GM23338 (cell line): ENCODE measurements at regions not wholly inside any gene's neighbourhood (a gene's known extent, or its start where the extent isn't known, plus 50 kb on each side); places are given as distances from the start of the nearest gene placed in this dataset.

ENCODE experiments used
- ATAC-seq: fragments of 200-7000 bp; cut with Tn5 transposase; 3 replicates; pipeline ENCODE4 v1.9.1; 2020
- DNase-seq: peaks from one replicate; pipeline ENCODE4 v3.0.0-alpha.2; 2015; ENCODE audit warnings: low spot score
- H2AFZ ChIP-seq: fragments of 200-600 bp; sonication (generic); 2 replicates; pipeline ENCODE4 v1.8.0; 2016; ENCODE audit warnings: antibody characterized with exemption, mild to moderate bottlenecking, moderate library complexity
- H3F3A ChIP-seq: fragments of 200-600 bp; sonication (generic); replicated peaks from 2 replicates; pipeline ENCODE4 v1.8.0; 2017; ENCODE audit warnings: antibody characterized with exemption, mixed run types, low read depth
- H3K27ac ChIP-seq: fragments of 200-600 bp; sonication (generic); 2 replicates; pipeline ENCODE4 v1.6.1; 2016; ENCODE audit warnings: low read depth
- H3K27me3 ChIP-seq: fragments of 200-600 bp; sonication (generic); 2 replicates; pipeline ENCODE4 v1.8.0; 2016; ENCODE audit warnings: mild to moderate bottlenecking, mixed run types, moderate library complexity; ENCODE audit not compliant: insufficient read depth
- H3K36me3 ChIP-seq: fragments of 200-600 bp; sonication (generic); 2 replicates; pipeline ENCODE4 v1.8.0; 2016; ENCODE audit warnings: mild to moderate bottlenecking; ENCODE audit not compliant: insufficient read depth
- H3K4me1 ChIP-seq: fragments of 200-600 bp; sonication (generic); 2 replicates; pipeline ENCODE4 v1.8.0; 2016; ENCODE audit warnings: mild to moderate bottlenecking, moderate library complexity; ENCODE audit not compliant: insufficient read depth
- H3K4me2 ChIP-seq: fragments of 200-600 bp; sonication (generic); 2 replicates; pipeline ENCODE4 v1.7.1; 2017; ENCODE audit warnings: mixed run types
- H3K4me3 ChIP-seq: fragments of 200-600 bp; sonication (generic); 2 replicates; pipeline ENCODE4 v1.6.1; 2016; ENCODE audit warnings: mixed run types
- H3K79me2 ChIP-seq: fragments of 200-600 bp; sonication (generic); replicated peaks from 2 replicates; pipeline ENCODE4 v1.8.0; 2017; ENCODE audit warnings: mild to moderate bottlenecking; ENCODE audit not compliant: insufficient read depth
- H3K9me2 ChIP-seq: fragments of 200-600 bp; sonication (generic); 2 replicates; pipeline ENCODE4 v1.8.0; 2017; ENCODE audit not compliant: insufficient read depth
- H4K20me1 ChIP-seq: fragments of 200-600 bp; sonication (generic); replicated peaks from 2 replicates; pipeline ENCODE4 v1.8.0; 2017; ENCODE audit warnings: mild to moderate bottlenecking; ENCODE audit not compliant: insufficient read depth
- H3K27ac Mint-ChIP-seq: 2 replicates; pipeline ENCODE4 v1.8.0; 2020; ENCODE audit warnings: inconsistent platforms, mild to moderate bottlenecking, moderate library complexity, mixed read lengths
- H3K27me3 Mint-ChIP-seq: 3 replicates; pipeline ENCODE4 v1.8.0; 2022; ENCODE audit warnings: low read depth, mild to moderate bottlenecking, moderate library complexity, mixed read lengths, inconsistent platforms; ENCODE audit not compliant: insufficient read depth, poor library complexity
- H3K36me3 Mint-ChIP-seq: 3 replicates; pipeline ENCODE4 v1.8.0; 2021; ENCODE audit warnings: low read depth, mild to moderate bottlenecking, inconsistent platforms, moderate library complexity, mixed read lengths
- H3K4me1 Mint-ChIP-seq: 3 replicates; pipeline ENCODE4 v1.8.0; 2020; ENCODE audit warnings: mild to moderate bottlenecking, inconsistent platforms, mixed read lengths
- H3K4me3 Mint-ChIP-seq: 3 replicates; pipeline ENCODE4 v1.8.0; 2021; ENCODE audit warnings: moderate library complexity, mild to moderate bottlenecking, inconsistent platforms, mixed read lengths
- H3K9me3 Mint-ChIP-seq: 3 replicates; pipeline ENCODE4 v1.8.0; 2020; ENCODE audit warnings: moderate library complexity, mild to moderate bottlenecking, inconsistent platforms, mixed read lengths
- CTCF ChIP-seq, 2 experiments: fragments of 200-600 bp in 1 of 2; sonication (generic) in 1 of 2; conservative IDR thresholded peaks; 2 replicates each; pipeline versions ENCODE4 v1.5.1 to v1.6.1; 2016 to 2017; ENCODE audit warnings: antibody characterized with exemption in 2 of 2, low read depth in 2 of 2, mild to moderate bottlenecking in 2 of 2, moderate library complexity in 1 of 2
- ETS1 ChIP-seq: IDR thresholded peaks from 2 replicates; pipeline ENCODE4 v1.6.1; 2016; ENCODE audit warnings: antibody characterized with exemption
- EZH2 ChIP-seq: fragments of 200-600 bp; sonication (generic); IDR thresholded peaks from one replicate; pipeline ENCODE4 v1.8.0; 2017; ENCODE audit warnings: antibody characterized with exemption, mild to moderate bottlenecking, low read depth; ENCODE audit not compliant: unreplicated experiment
- JUNB ChIP-seq: IDR thresholded peaks from one replicate; pipeline ENCODE4 v1.6.1; 2016; ENCODE audit warnings: antibody characterized with exemption; ENCODE audit not compliant: unreplicated experiment
- ZNF114 ChIP-seq: fragments of 250-450 bp; sonication (Bioruptor Pico); IDR thresholded peaks from 2 replicates; pipeline ENCODE4 v1.5.0; 2020; ENCODE audit warnings: mild to moderate bottlenecking, moderate library complexity
- ZNF331 ChIP-seq: fragments of 250-450 bp; sonication (Bioruptor Pico); IDR thresholded peaks from 2 replicates; pipeline ENCODE4 v1.5.0; 2020; ENCODE audit warnings: low read depth, mild to moderate bottlenecking, moderate library complexity
- TF ChIP-seq, protein P1 (sequence below): fragments of 250-450 bp; sonication (Bioruptor Pico); IDR thresholded peaks from 2 replicates; pipeline ENCODE4 v1.5.0; 2020; ENCODE audit warnings: mild to moderate bottlenecking, moderate library complexity
- TF ChIP-seq, protein P2 (sequence below): IDR thresholded peaks from one replicate; pipeline ENCODE4 v1.6.1; 2018; ENCODE audit warnings: antibody characterized with exemption; ENCODE audit not compliant: unreplicated experiment

DNA sequence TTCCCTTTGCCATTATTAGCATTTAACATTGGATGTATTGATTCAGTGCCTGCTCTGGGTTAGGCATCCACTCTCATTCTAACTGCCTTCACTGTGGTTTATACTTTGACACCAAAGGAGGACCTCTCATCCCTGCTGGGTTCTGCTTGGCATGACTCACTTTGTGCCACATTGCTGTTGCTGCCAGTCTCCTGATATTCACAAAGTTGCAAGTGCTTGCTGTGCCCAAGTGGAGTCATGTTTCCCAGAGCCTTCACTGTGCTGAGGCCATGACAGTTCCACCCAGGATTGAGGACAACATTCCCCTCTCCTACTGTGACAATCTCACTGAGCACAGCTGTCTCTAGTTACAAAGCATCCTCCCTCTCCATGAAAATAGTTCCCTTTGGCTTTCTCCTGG is 519.9 kb upstream of the USP24 start:
- Histone ChIP-seq H3K27ac (no peak overlapping the region), H2AFZ (no peak overlapping the region), H3K36me3 (no peaks in the 10 kb centered on the region), H3F3A (no peaks in the 10 kb centered on the region), H3K79me2 (no peaks in the 10 kb centered on the region), H3K4me3 (no peak overlapping the region), H3K4me2 (no peak overlapping the region), H4K20me1 (no peaks in the 10 kb centered on the region), H3K9me2 (0 out of 2 replicates have a peak, but pooled peaks cover 5% of the 10 kb centered on the region), H3K27me3 (no peaks in the 10 kb centered on the region), H3K4me1 (no peaks in the 10 kb centered on the region)
- DNase-seq: no peak
- Mint-ChIP-seq H3K36me3 (no peaks in the 10 kb centered on the region), H3K9me3 (no peaks in the 10 kb centered on the region), H3K27ac (no peak overlapping the region), H3K4me1 (no peaks in the 10 kb centered on the region), H3K27me3 (peaks cover 1% of the 10 kb centered on the region), H3K4me3 (no peak overlapping the region)
- TF ChIP-seq, protein P1, sequence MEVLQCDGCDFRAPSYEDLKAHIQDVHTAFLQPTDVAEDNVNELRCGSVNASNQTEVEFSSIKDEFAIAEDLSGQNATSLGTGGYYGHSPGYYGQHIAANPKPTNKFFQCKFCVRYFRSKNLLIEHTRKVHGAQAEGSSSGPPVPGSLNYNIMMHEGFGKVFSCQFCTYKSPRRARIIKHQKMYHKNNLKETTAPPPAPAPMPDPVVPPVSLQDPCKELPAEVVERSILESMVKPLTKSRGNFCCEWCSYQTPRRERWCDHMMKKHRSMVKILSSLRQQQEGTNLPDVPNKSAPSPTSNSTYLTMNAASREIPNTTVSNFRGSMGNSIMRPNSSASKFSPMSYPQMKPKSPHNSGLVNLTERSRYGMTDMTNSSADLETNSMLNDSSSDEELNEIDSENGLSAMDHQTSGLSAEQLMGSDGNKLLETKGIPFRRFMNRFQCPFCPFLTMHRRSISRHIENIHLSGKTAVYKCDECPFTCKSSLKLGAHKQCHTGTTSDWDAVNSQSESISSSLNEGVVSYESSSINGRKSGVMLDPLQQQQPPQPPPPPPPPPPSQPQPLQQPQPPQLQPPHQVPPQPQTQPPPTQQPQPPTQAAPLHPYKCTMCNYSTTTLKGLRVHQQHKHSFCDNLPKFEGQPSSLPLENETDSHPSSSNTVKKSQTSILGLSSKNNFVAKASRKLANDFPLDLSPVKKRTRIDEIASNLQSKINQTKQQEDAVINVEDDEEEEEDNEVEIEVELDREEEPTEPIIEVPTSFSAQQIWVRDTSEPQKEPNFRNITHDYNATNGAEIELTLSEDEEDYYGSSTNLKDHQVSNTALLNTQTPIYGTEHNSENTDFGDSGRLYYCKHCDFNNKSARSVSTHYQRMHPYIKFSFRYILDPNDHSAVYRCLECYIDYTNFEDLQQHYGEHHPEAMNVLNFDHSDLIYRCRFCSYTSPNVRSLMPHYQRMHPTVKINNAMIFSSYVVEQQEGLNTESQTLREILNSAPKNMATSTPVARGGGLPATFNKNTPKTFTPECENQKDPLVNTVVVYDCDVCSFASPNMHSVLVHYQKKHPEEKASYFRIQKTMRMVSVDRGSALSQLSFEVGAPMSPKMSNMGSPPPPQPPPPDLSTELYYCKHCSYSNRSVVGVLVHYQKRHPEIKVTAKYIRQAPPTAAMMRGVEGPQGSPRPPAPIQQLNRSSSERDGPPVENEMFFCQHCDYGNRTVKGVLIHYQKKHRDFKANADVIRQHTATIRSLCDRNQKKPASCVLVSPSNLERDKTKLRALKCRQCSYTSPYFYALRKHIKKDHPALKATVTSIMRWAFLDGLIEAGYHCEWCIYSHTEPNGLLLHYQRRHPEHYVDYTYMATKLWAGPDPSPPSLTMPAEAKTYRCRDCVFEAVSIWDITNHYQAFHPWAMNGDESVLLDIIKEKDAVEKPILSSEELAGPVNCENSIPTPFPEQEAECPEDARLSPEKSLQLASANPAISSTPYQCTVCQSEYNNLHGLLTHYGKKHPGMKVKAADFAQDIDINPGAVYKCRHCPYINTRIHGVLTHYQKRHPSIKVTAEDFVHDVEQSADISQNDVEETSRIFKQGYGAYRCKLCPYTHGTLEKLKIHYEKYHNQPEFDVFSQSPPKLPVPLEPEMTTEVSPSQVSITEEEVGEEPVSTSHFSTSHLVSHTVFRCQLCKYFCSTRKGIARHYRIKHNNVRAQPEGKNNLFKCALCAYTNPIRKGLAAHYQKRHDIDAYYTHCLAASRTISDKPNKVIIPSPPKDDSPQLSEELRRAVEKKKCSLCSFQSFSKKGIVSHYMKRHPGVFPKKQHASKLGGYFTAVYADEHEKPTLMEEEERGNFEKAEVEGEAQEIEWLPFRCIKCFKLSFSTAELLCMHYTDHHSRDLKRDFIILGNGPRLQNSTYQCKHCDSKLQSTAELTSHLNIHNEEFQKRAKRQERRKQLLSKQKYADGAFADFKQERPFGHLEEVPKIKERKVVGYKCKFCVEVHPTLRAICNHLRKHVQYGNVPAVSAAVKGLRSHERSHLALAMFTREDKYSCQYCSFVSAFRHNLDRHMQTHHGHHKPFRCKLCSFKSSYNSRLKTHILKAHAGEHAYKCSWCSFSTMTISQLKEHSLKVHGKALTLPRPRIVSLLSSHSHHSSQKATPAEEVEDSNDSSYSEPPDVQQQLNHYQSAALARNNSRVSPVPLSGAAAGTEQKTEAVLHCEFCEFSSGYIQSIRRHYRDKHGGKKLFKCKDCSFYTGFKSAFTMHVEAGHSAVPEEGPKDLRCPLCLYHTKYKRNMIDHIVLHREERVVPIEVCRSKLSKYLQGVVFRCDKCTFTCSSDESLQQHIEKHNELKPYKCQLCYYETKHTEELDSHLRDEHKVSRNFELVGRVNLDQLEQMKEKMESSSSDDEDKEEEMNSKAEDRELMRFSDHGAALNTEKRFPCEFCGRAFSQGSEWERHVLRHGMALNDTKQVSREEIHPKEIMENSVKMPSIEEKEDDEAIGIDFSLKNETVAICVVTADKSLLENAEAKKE (CRISPR knock-in tag): no peak
- no peak for TF ChIP-seq CTCF (conservative IDR thresholded peaks at IDR 0.05; ENCODE audit: low read depth in 2 of 2)
- no peak for TF ChIP-seq ZNF114
- no peak for TF ChIP-seq JUNB
- TF ChIP-seq ZNF331 (CRISPR knock-in tag): no peak
- TF ChIP-seq, protein P2, sequence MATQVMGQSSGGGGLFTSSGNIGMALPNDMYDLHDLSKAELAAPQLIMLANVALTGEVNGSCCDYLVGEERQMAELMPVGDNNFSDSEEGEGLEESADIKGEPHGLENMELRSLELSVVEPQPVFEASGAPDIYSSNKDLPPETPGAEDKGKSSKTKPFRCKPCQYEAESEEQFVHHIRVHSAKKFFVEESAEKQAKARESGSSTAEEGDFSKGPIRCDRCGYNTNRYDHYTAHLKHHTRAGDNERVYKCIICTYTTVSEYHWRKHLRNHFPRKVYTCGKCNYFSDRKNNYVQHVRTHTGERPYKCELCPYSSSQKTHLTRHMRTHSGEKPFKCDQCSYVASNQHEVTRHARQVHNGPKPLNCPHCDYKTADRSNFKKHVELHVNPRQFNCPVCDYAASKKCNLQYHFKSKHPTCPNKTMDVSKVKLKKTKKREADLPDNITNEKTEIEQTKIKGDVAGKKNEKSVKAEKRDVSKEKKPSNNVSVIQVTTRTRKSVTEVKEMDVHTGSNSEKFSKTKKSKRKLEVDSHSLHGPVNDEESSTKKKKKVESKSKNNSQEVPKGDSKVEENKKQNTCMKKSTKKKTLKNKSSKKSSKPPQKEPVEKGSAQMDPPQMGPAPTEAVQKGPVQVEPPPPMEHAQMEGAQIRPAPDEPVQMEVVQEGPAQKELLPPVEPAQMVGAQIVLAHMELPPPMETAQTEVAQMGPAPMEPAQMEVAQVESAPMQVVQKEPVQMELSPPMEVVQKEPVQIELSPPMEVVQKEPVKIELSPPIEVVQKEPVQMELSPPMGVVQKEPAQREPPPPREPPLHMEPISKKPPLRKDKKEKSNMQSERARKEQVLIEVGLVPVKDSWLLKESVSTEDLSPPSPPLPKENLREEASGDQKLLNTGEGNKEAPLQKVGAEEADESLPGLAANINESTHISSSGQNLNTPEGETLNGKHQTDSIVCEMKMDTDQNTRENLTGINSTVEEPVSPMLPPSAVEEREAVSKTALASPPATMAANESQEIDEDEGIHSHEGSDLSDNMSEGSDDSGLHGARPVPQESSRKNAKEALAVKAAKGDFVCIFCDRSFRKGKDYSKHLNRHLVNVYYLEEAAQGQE: no peak
- TF ChIP-seq ETS1: no peak
- no peak for TF ChIP-seq EZH2
- no peak for ATAC-seq
